ENCODE measurements at regions not wholly inside any gene's neighbourhood (a gene's known extent, or its start where the extent isn't known, plus 50 kb on each side); places are given as distances from the start of the nearest gene placed in this dataset.

DNA sequence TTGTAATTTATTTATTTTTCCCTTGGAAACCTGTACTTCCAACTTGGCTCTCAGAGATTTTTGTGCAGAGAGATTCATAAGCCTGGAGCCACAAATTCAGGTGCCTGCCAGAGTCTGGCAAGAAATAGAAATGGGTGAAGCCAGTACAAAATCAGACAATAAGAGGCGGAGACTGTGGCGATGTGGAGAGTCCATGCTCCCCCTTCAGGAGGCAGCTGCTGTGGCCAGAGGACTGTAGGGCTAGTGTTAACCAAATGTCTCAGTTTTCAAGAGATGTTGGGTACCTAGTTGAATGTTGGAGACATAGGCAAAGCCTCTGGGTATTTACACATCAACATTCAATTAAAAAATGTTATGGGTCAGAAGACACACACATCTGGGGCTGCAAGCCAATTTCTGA lies 208.6 kb downstream of the PSAT1 start:
- TF ChIP-seq, protein P1, sequence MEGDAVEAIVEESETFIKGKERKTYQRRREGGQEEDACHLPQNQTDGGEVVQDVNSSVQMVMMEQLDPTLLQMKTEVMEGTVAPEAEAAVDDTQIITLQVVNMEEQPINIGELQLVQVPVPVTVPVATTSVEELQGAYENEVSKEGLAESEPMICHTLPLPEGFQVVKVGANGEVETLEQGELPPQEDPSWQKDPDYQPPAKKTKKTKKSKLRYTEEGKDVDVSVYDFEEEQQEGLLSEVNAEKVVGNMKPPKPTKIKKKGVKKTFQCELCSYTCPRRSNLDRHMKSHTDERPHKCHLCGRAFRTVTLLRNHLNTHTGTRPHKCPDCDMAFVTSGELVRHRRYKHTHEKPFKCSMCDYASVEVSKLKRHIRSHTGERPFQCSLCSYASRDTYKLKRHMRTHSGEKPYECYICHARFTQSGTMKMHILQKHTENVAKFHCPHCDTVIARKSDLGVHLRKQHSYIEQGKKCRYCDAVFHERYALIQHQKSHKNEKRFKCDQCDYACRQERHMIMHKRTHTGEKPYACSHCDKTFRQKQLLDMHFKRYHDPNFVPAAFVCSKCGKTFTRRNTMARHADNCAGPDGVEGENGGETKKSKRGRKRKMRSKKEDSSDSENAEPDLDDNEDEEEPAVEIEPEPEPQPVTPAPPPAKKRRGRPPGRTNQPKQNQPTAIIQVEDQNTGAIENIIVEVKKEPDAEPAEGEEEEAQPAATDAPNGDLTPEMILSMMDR (IDR thresholded peaks at IDR 0.05), result no peak
- TF ChIP-seq POLR2A (IDR thresholded peaks at IDR 0.05), result no peak

All from transverse colon (tissue), 3 donors.